ENCODE measurements at regions not wholly inside any gene's neighbourhood (a gene's known extent, or its start where the extent isn't known, plus 50 kb on each side); places are given as distances from the start of the nearest gene placed in this dataset.

DNA sequence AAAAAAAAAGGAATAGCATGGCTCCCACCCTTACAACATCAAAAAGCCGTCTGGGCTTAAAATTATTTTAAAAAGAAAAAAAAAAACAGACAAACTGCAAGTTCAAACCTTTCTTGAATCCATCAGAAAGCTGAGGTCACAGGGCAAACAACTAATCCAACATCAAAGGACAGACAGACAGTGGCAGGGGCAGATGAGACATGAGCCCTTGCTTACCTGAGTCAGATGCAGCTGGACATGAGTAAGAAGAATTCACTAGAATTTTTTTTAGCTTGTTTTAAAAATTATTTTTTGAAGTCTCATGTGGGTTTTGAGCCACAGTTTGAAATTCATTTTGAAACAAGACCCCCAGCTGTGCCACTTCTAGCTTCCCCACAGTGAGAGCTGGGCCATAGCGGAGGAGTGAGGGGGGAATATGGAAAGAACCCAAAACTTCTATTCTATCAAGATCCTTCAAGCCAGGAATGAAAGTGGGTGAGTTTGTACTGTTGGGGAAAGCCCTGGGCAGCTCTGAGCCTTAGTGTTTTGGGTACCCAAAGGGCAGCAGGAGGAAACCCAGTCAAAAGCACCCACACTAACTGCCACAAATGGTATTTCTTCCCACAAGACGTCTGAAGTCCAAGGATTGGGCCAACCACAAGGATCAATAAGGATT is 111.4 kb downstream of the ATXN3L start:
- TF ChIP-seq, protein P1, sequence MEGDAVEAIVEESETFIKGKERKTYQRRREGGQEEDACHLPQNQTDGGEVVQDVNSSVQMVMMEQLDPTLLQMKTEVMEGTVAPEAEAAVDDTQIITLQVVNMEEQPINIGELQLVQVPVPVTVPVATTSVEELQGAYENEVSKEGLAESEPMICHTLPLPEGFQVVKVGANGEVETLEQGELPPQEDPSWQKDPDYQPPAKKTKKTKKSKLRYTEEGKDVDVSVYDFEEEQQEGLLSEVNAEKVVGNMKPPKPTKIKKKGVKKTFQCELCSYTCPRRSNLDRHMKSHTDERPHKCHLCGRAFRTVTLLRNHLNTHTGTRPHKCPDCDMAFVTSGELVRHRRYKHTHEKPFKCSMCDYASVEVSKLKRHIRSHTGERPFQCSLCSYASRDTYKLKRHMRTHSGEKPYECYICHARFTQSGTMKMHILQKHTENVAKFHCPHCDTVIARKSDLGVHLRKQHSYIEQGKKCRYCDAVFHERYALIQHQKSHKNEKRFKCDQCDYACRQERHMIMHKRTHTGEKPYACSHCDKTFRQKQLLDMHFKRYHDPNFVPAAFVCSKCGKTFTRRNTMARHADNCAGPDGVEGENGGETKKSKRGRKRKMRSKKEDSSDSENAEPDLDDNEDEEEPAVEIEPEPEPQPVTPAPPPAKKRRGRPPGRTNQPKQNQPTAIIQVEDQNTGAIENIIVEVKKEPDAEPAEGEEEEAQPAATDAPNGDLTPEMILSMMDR (IDR thresholded peaks at IDR 0.05), result no peak
- TF ChIP-seq, protein P2, sequence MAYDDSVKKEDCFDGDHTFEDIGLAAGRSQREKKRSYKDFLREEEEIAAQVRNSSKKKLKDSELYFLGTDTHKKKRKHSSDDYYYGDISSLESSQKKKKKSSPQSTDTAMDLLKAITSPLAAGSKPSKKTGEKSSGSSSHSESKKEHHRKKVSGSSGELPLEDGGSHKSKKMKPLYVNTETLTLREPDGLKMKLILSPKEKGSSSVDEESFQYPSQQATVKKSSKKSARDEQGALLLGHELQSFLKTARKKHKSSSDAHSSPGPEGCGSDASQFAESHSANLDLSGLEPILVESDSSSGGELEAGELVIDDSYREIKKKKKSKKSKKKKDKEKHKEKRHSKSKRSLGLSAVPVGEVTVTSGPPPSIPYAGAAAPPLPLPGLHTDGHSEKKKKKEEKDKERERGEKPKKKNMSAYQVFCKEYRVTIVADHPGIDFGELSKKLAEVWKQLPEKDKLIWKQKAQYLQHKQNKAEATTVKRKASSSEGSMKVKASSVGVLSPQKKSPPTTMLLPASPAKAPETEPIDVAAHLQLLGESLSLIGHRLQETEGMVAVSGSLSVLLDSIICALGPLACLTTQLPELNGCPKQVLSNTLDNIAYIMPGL (CRISPR knock-in tag; IDR thresholded peaks at IDR 0.05; ENCODE audit: borderline replicate concordance), result no peak
- TF ChIP-seq POLR2A (IDR thresholded peaks at IDR 0.05; ENCODE audit: low read length), result no peak
- TF ChIP-seq RCOR1 (IDR thresholded peaks at IDR 0.05; ENCODE audit: low read depth, low read length), result no peak
